COLO668 (cell line): ENCODE measurements at regions not wholly inside any gene's neighbourhood (a gene's known extent, or its start where the extent isn't known, plus 50 kb on each side); places are given as distances from the start of the nearest gene placed in this dataset.
A peak's percentile ranks its signal among the peaks of the same experiment; 100 is the strongest.

Experiments used
- DNase-seq: peaks from one replicate; lab custom pipeline; 2025; ENCODE audit not compliant: unreplicated experiment; lab: John Stamatoyannopoulos, UW

DNA sequence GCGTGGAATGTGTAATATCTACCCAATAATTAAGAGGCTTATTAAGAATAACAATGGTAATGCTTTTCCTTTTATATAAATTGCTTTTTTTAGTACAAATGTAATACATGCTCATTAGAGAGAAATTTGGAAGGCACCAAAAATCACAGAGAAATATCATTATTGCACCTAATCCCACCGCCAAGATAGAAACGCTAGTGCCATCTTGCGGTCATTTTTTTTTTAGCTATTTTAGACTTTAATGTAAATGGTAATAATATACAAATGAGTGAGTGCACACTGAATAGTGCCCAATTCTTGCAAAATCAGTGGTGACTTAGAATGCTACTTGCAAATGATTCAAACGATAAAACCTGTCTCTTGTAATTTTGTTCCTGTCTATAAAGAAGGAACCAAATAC lies 576.8 kb upstream of the TMEM132C start:
- no peak for DNase-seq

GRCh38 chr12:127696963-127697362 lies 570.0 kb upstream of the TMEM132C start:
- DNase-seq, result no peak

- no peak for DNase-seq
Measured at GRCh38 chr12:127703026-127703425, 563.9 kb upstream of the TMEM132C start.

- peak; percentile 1 for DNase-seq
Measured at GRCh38 chr12:127711108-127711507, 555.9 kb upstream of the TMEM132C start.

- no peak for DNase-seq
Measured at GRCh38 chr12:127712561-127712960, 554.4 kb upstream of the TMEM132C start.

DNA sequence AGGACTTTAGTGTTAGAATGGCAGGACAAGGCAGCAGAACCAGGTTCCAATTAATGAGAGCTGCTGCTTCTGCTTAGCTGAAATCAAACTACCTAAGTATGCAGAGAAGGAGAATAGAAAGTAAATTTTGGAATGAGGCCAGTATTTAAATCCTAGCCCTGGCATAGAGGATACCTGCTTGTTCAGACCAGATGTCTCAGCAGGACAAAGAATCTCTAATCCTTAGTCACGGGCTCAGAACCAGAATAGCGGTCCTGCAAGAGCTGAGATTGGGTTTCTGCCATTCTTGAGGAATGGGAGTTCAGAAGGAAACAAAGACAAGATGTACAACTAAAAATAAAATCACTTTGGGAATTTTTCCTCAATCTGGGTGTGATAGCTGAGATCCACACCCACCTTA lies 550.8 kb upstream of the TMEM132C start:
- DNase-seq, result no peak

DNA sequence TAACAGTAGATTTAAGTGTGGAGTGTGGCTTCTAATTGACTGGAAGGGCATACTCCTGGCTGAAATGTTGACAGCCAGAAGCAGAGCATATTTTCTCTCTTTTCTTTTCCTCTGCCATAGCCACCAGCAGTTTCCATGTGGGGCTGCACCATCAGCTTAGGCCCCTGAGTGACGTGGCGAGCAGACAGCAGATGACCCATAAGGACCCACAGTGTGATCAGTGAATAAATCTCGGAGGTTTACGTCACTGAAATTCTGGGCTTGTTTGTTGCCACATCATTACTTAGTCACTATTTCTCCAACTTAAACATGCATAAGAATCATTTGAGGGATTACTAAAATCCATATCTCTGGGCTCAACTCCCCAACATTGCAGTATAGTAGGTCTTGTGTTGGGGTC lies 549.7 kb upstream of the TMEM132C start:
- DNase-seq, result no peak

DNA sequence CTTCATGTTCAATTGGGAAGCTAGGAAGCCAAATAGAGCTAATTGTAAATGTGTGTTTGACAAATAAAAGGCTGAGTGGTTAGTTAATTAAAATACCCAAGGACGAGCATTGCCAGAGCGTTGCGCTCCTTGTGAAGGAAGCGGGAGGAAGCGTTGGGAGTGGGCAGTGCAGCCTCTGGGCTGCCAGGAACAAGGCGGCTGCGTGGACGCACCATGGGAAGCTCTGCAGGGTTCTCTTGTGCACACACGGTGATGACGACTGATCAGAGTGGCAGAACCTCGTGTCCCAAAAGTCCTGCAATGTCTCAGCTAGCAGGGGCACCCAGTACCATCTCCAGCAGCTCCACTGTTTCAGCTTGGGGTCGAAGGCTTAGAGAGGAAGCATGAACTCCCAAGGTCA lies 546.6 kb upstream of the TMEM132C start:
- no peak for DNase-seq

GRCh38 chr12:127722611-127723010 lies 544.4 kb upstream of the TMEM132C start:
- no peak for DNase-seq

DNA sequence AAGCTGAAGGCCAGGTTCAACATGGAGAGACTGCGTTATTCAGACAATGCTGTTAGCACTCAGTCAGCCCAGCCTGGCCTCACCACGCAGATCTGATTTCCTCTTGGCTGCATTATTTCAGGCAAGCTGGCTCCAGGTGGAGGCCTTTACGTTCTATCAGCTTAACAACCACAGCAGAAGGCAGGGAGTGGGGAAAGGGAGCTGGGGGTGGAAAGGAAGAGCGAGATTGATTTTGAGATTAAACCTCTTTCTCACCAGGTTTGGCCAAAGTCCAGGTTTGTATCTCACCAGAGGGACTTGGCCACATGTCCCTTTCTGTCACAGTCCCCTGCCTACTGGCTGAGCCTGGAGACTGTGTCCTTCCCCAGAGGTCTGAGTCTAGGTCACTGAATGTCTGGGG lies 543.7 kb upstream of the TMEM132C start:
- no peak for DNase-seq

- DNase-seq, result no peak
Measured at GRCh38 chr12:127726671-127727315, 540.2 kb upstream of the TMEM132C start.

- no peak for DNase-seq
Measured at GRCh38 chr12:127728285-127728684, 538.7 kb upstream of the TMEM132C start.

DNA sequence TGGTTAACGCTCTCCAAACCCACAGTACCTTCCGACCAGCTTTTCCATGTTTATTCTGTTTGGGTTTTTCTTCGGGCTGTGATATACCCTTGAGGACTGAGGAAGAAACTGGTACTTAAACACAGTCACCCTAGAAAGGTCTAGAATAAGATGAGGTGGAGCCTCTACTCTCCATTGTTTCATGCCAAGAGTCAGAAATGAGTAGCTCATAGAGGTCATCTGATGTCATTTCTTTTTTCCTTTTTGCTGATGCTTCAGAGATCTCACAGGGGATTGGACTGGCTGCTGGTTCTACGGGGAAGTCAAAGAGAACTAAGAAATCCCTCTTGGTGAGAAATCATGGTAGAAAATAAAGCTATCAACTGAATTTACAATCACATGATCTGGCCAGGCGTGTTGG lies 538.2 kb upstream of the TMEM132C start:
- no peak for DNase-seq

DNA sequence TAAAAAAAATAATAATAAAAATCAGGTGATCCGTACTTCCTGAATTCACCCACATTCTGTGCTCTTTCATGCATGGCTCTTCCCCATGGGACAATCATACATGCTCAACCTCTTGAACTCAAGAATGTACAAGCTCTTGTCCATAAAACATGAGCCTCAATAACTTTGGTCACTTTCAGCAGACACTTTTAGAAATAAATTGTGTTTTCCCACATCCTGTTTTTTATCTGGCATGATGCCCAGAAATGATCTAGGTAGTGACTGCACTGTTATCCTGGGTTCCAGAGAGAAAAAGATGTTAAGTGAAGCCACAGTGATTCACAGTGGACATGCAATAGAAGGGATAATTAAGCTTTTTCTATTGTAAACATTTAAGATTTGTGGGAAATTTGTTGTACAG lies 537.6 kb upstream of the TMEM132C start:
- no peak for DNase-seq

GRCh38 chr12:127731657-127732056 lies 535.3 kb upstream of the TMEM132C start:
- no peak for DNase-seq

GRCh38 chr12:127742231-127742630 lies 524.7 kb upstream of the TMEM132C start:
- DNase-seq, result no peak

DNA sequence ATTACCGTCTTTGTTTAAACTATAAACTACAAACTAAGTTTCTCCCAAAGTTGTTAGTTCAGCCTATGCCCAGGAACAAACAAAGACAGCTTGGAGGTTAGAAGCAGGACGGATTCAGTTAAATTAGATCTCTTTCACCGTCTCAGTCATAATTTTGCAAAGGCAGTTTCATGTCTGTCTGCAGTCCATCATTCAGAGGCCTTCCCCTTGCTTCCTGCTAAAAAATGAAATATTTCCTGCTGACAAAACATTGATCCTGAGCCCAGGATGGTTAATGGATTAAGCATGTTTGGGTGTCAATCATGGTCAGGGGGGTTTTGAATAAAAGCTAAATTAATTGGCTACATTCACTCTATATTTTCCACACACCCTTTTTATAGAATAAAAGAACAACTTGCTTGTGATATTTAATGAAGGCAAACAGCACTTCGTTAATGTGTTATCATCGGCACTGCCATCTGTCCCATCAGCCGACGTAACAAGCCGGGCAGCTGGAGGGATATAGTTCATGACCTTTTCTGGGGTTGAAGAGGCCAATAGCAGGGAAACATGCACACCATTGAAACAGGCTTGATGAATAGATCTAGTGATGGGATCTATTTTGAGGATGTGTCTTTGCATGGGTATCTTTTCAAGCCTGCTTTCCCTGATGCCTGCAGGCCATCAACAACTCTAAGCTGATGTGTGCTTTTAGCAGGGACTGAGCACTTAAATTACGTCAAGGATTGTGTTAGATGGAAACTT lies 521.3 kb upstream of the TMEM132C start:
- no peak for DNase-seq

- no peak for DNase-seq
Measured at GRCh38 chr12:127749416-127749815, 517.6 kb upstream of the TMEM132C start.

DNA sequence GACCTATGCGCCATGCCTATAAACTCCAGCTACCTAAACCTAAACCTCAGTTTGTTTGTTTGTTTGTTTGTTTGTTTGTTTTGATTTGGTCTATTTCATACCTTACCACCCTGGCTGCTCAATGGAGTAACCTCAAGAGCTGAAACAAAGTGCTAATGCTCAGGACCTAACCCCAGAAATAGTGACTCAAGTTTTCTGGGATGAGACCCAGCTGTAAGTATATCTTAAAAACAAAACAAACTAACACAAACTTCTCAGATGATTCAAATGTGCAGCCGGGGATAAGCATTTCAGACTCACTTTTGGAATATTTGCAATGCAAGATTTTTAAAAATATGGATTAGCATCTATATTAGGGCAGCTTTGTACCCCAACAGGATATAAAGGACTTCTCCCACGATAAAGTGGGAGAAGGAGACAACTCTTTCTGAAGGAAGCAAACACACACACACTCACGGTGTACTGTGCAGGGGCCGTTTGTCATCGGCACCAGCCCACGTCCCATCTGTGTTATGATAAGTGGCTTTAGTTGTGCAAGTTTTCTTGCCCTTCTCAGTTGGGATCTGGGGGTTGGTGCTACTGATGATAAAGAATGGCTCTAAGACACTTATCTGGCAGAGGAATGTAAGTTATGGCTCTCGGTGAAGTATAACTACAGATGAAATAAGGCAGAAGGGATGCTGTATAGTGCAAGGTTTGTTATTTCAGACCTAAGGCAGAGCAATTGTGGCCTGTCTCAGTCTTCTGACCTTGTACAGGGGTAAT lies 516.7 kb upstream of the TMEM132C start:
- no peak for DNase-seq

GRCh38 chr12:127752802-127753201 lies 514.2 kb upstream of the TMEM132C start:
- DNase-seq, result no peak

- no peak for DNase-seq
Measured at GRCh38 chr12:127760357-127760756, 506.6 kb upstream of the TMEM132C start.

- no peak for DNase-seq
Measured at GRCh38 chr12:127760996-127761395, 506.0 kb upstream of the TMEM132C start.
